Forelimb muscle (tissue), 1 donor: ENCODE measurements at regions not wholly inside any gene's neighbourhood (a gene's known extent, or its start where the extent isn't known, plus 50 kb on each side); places are given as distances from the start of the nearest gene placed in this dataset.

Experiments used
- DNase-seq: peaks from one replicate; pipeline ENCODE4 v3.0.0-alpha.2; 2013; ENCODE audit warnings: low read depth

- DNase-seq, result no peak
These were observed 163.0 kb upstream of the CCDC179 start for GRCh38 chr11:23023319-23023718.

GRCh38 chr11:23041001-23041503 is 180.8 kb upstream of the CCDC179 start:
- no peak for DNase-seq

- no peak for DNase-seq
These were observed 198.4 kb upstream of the CCDC179 start for GRCh38 chr11:23058656-23059055.

- DNase-seq, result no peak
These were observed 203.0 kb upstream of the CCDC179 start for GRCh38 chr11:23063276-23063675.

- DNase-seq, result no peak
These were observed 218.2 kb upstream of the CCDC179 start for GRCh38 chr11:23078289-23078971.

GRCh38 chr11:23079382-23079813 is 219.1 kb upstream of the CCDC179 start:
- no peak for DNase-seq

GRCh38 chr11:23087407-23087806 is 227.1 kb upstream of the CCDC179 start:
- no peak for DNase-seq

- no peak for DNase-seq
These were observed 230.4 kb upstream of the CCDC179 start for GRCh38 chr11:23090659-23091058.

- DNase-seq, result no peak
These were observed 235.4 kb upstream of the CCDC179 start for GRCh38 chr11:23095650-23096189.

GRCh38 chr11:23097891-23098290 is 237.6 kb upstream of the CCDC179 start:
- no peak for DNase-seq

- DNase-seq, result no peak
These were observed 239.0 kb upstream of the CCDC179 start for GRCh38 chr11:23099256-23099655.

- no peak for DNase-seq
These were observed 240.5 kb upstream of the CCDC179 start for GRCh38 chr11:23100726-23101125.

- no peak for DNase-seq
These were observed 243.1 kb upstream of the CCDC179 start for GRCh38 chr11:23103416-23103815.

- no peak for DNase-seq
These were observed 251.3 kb upstream of the CCDC179 start for GRCh38 chr11:23111527-23111926.

- no peak for DNase-seq
These were observed 252.1 kb upstream of the CCDC179 start for GRCh38 chr11:23112390-23112789.

- DNase-seq, result peak; percentile 16
These were observed 253.0 kb upstream of the CCDC179 start for GRCh38 chr11:23112987-23113886.

- no peak for DNase-seq
These were observed 253.6 kb upstream of the CCDC179 start for GRCh38 chr11:23113887-23114216.

- DNase-seq, result no peak
These were observed 263.5 kb upstream of the CCDC179 start for GRCh38 chr11:23123753-23124152.

GRCh38 chr11:23124249-23124648 is 264.0 kb upstream of the CCDC179 start:
- no peak for DNase-seq

GRCh38 chr11:23124996-23125395 is 264.7 kb upstream of the CCDC179 start:
- DNase-seq, result no peak

GRCh38 chr11:23127706-23128105 is 267.4 kb upstream of the CCDC179 start:
- DNase-seq, result no peak

- DNase-seq, result no peak
These were observed 274.4 kb upstream of the CCDC179 start for GRCh38 chr11:23134627-23135026.

- DNase-seq, result no peak
These were observed 278.5 kb upstream of the CCDC179 start for GRCh38 chr11:23138761-23139160.
